ENCODE measurements at regions not wholly inside any gene's neighbourhood (a gene's known extent, or its start where the extent isn't known, plus 50 kb on each side); places are given as distances from the start of the nearest gene placed in this dataset.

DNA sequence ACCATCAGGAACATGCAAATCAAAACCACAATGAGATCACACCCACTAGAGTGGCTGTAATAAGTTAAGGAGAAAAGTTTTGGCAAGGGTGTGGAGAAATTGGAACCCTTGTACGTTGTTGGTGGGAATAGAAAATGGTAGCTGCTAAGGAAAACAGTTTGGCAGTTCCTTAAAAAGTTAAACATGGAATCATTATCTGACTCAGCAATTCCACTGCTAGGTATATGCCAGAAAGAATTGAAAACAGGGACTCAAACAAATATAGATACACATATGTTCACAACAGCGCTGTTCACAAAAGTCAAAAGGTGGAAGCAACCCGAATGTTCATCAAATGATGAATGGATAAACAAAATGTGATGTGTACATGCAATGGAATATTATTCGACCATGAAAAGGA, 138.8 kb upstream of the ATP2B2 start:
- Histone ChIP-seq H3K27me3 (replicated peaks in 1 of 7) (peaks cover 0 to 51% (median 0%) of the 10 kb centered on the region in 7 donors), H3K4me3 (no peak overlapping the region), H3K4me1 (no peaks in the 10 kb centered on the region), H3K27ac (no peak overlapping the region), H3K36me3 (no peaks in the 10 kb centered on the region), H3K9me3 (peaks cover 0 to 7% (median 2%) of the 10 kb centered on the region in 8 donors)
- DNase-seq: no peak
- TF ChIP-seq POLR2A (IDR thresholded peaks at IDR 0.05): no peak
- TF ChIP-seq, protein P1, sequence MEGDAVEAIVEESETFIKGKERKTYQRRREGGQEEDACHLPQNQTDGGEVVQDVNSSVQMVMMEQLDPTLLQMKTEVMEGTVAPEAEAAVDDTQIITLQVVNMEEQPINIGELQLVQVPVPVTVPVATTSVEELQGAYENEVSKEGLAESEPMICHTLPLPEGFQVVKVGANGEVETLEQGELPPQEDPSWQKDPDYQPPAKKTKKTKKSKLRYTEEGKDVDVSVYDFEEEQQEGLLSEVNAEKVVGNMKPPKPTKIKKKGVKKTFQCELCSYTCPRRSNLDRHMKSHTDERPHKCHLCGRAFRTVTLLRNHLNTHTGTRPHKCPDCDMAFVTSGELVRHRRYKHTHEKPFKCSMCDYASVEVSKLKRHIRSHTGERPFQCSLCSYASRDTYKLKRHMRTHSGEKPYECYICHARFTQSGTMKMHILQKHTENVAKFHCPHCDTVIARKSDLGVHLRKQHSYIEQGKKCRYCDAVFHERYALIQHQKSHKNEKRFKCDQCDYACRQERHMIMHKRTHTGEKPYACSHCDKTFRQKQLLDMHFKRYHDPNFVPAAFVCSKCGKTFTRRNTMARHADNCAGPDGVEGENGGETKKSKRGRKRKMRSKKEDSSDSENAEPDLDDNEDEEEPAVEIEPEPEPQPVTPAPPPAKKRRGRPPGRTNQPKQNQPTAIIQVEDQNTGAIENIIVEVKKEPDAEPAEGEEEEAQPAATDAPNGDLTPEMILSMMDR (IDR thresholded peaks at IDR 0.05 in 8 of 11, conservative IDR thresholded peaks at IDR 0.05 in 3 of 11): no peak
- TF ChIP-seq POLR2AphosphoS5 (IDR thresholded peaks at IDR 0.05): no peak
- 71 to 87% (median 79%) methylated on average over 4 of the region's 4 CpGs for WGBS, 5 donors
- intact Hi-C loops (cut with DNase I; ENCODE audit: low total_unique reads): no loop called here

DNA sequence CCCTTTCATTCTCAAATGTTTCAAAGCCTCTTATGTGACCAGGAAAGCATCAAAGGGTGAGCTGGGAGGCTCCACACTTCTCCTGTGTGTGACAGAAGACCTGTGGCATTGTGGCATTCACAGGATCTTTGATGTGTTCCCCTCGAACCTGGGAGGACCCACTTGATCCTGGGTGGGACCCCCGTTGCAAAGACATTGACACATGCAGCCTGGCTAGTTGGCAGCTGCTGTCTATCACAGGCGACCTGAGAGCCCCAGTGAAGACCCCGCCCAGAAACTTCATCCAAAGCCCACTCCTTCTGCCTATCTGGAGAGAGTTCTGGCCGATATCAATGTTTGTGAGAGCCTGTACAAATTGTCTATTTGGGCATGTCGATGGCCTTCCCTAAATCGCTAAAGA, 140.4 kb upstream of the ATP2B2 start:
- H3K4me1 ChIP-seq: no peaks in the 10 kb centered on the region
- H3K4me3 ChIP-seq: no peak overlapping the region
- peak; percentile 43 for DNase-seq
- 36 to 61% (median 55%) methylated on average over 7 of the region's 7 CpGs for WGBS, 5 donors
- no peaks in the 10 kb centered on the region for H3K36me3 ChIP-seq
- H3K27me3 ChIP-seq (replicated peaks in 1 of 7): peaks cover 0 to 45% (median 0%) of the 10 kb centered on the region in 7 donors
- intact Hi-C loops (cut with DNase I; ENCODE audit: low total_unique reads): no loop called here
- no peak for TF ChIP-seq POLR2A (IDR thresholded peaks at IDR 0.05)
- TF ChIP-seq, protein P1 (IDR thresholded peaks at IDR 0.05 in 8 of 11, conservative IDR thresholded peaks at IDR 0.05 in 3 of 11): no peak
- TF ChIP-seq POLR2AphosphoS5 (IDR thresholded peaks at IDR 0.05): no peak
- H3K27ac ChIP-seq: no peak overlapping the region
- peaks cover 0 to 12% (median 5%) of the 10 kb centered on the region in 8 donors for H3K9me3 ChIP-seq

DNA sequence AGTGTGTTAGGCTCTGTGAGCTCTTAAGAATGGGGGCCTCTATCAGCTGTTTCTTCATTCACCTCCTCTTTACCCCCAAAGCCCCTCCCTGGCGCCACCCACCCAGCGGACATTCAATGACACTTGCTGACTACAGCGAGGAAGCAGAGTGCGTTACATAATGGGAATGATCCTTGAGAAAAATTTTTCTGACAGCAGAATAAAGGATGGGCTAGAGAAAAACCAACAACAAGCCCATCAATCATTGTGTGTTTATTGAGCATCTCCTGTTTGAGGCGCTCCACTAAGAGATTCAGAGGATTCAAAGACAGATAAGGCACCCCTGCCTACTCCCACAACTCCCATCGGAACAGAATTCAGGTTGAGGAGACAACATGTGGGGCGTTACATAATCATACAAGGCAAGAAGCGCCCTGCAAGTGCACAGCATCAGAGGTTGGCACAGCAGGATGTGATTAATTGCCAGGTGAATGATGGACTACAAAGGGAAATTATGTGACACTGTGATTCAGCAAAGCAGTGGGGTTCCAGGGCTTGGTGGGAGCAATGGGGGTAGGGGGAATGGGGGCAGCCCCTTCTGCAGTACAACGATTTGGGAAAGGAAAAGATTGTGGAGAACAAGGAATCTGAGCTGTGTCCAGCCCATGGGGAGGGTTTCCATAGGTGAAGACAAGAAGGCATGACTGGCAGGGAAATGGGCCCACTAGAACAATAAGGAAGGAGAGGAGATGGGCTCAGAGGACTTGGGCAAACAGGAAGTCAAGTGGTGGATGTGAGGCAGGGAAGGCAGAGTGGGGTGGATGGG, 141.3 kb upstream of the ATP2B2 start:
- Histone ChIP-seq H3K9me3 (peaks cover 0 to 13% (median 5%) of the 10 kb centered on the region in 8 donors), H3K27me3 (replicated peaks in 1 of 7) (peaks cover 0 to 38% (median 0%) of the 10 kb centered on the region in 7 donors), H3K27ac (no peak overlapping the region), H3K4me1 (no peaks in the 10 kb centered on the region), H3K36me3 (no peaks in the 10 kb centered on the region), H3K4me3 (no peak overlapping the region)
- peak; percentile 28 for DNase-seq
- 65 to 76% (median 72%) methylated on average over 9 of the region's 9 CpGs for WGBS, 5 donors
- intact Hi-C loops (cut with DNase I; ENCODE audit: low total_unique reads): no loop called here
- no peak for TF ChIP-seq POLR2AphosphoS5 (IDR thresholded peaks at IDR 0.05)
- no peak for TF ChIP-seq POLR2A (IDR thresholded peaks at IDR 0.05)
- TF ChIP-seq, protein P1 (IDR thresholded peaks at IDR 0.05 in 8 of 11, conservative IDR thresholded peaks at IDR 0.05 in 3 of 11): no peak

DNA sequence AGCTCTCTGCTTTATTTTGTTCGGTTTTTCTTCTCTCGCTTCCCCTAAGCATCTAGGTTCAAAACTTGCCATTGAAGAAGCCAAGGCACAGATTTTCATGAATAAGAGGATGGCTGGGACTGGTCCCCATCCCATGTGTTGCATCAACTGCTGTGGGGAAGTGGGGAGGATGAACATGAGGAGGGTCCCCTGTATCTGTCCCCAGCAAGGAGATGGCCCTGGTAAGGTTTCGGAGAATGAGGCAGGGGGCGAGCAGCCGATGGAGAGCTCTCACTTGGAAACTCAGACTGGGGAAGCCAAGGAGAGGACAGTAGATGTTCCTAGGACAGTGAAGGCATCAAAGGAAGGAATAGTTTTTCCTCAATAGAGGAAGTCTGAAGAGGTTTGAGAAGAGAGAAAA, 142.0 kb upstream of the ATP2B2 start:
- H3K27me3 ChIP-seq (replicated peaks in 1 of 7): peaks cover 0 to 34% (median 0%) of the 10 kb centered on the region in 7 donors
- H3K4me3 ChIP-seq: no peak overlapping the region
- intact Hi-C loops (cut with DNase I; ENCODE audit: low total_unique reads): no loop called here
- H3K36me3 ChIP-seq: no peaks in the 10 kb centered on the region
- H3K4me1 ChIP-seq: no peaks in the 10 kb centered on the region
- 87 to 94% (median 91%) methylated on average over 5 of the region's 5 CpGs for WGBS, 5 donors
- TF ChIP-seq, protein P1 (IDR thresholded peaks at IDR 0.05 in 8 of 11, conservative IDR thresholded peaks at IDR 0.05 in 3 of 11): no peak
- TF ChIP-seq POLR2AphosphoS5 (IDR thresholded peaks at IDR 0.05) (no peak), POLR2A (IDR thresholded peaks at IDR 0.05) (no peak)
- H3K9me3 ChIP-seq: peaks cover 0 to 13% (median 5%) of the 10 kb centered on the region in 8 donors
- no peak overlapping the region for H3K27ac ChIP-seq
- peak; percentile 30 for DNase-seq
